Endothelial cell of umbilical vein (primary cell): ENCODE measurements at regions not wholly inside any gene's neighbourhood (a gene's known extent, or its start where the extent isn't known, plus 50 kb on each side); places are given as distances from the start of the nearest gene placed in this dataset.

Experiments used
- BruUV-seq: library from RNA; stranded (reverse); fragments of 400-500 nt; replicated peaks from 2 replicates; lab custom pipeline; 2021; lab: Mats Ljungman, UMichigan
- CTCF ChIA-PET: fragments of 300-600, 350-600 bp; sonication (Branson Sonifier 250); formaldehyde crosslinking; loops from one replicate; lab custom pipeline; 2021; ENCODE audit warnings: antibody characterized with exemption, inconsistent platforms; lab: Charles Lee
- POLR2A ChIA-PET: fragments of 300-600, 350-600 bp; sonication (Branson Sonifier 250); formaldehyde crosslinking; loops from one replicate; lab custom pipeline; 2021; ENCODE audit warnings: antibody characterized with exemption, inconsistent platforms; lab: Charles Lee
- DNase-seq: peaks from one replicate; pipeline ENCODE4 v3.0.0-alpha.2; 2011; ENCODE audit warnings: low read depth, low spot score
- FAIRE-seq: peaks from 2 replicates; lab custom pipeline; 2011; peaks lifted over from hg19 to GRCh38; lab: Jason Lieb, UNC
- H2AFZ ChIP-seq: 2 replicates; pipeline ENCODE4 v1.6.0; 2012; ENCODE audit warnings: low read depth, low read length, control low read depth, inconsistent platforms
- H3K27ac ChIP-seq: 2 replicates; pipeline ENCODE4 v1.5.1; 2011; ENCODE audit warnings: low read depth, mild to moderate bottlenecking, control low read depth, low read length, moderate library complexity; ENCODE audit not compliant: insufficient read depth
- H3K27me3 ChIP-seq, 2 experiments: 2 replicates each; pipeline versions ENCODE4 v1.6.0 to v1.6.1; 2011; ENCODE audit warnings: low read length in 2 of 2, mixed read lengths in 1 of 2; ENCODE audit not compliant: control insufficient read depth in 2 of 2, insufficient read depth in 2 of 2
- H3K36me3 ChIP-seq, 2 experiments: 2 replicates in 1 of 2; 3 replicates in 1 of 2; pipeline ENCODE4 v1.5.1; 2011; ENCODE audit warnings: low read length in 2 of 2, mild to moderate bottlenecking in 1 of 2, moderate library complexity in 1 of 2; ENCODE audit not compliant: control insufficient read depth in 2 of 2, insufficient read depth in 2 of 2; ENCODE audit errors: extremely low read depth in 1 of 2
- H3K4me1 ChIP-seq: 3 replicates; pipeline ENCODE4 v1.5.1; 2011; ENCODE audit warnings: mild to moderate bottlenecking, low read length; ENCODE audit not compliant: control insufficient read depth, insufficient read depth; ENCODE audit errors: extremely low read depth
- H3K4me2 ChIP-seq: 2 replicates; pipeline ENCODE4 v1.6.1; 2011; ENCODE audit warnings: low read length, control low read depth, mixed read lengths; ENCODE audit not compliant: insufficient read depth
- H3K4me3 ChIP-seq, 3 experiments: fragments of 200-600 bp in 1 of 3; sonication (generic), shearing (Covaris generic) in 1 of 3; replicated peaks in 1 of 3; 2 replicates each; pipeline ENCODE4 v1.5.1; 2011 to 2016; ENCODE audit warnings: control low read depth in 3 of 3, low read length in 3 of 3, mild to moderate bottlenecking in 2 of 3, inconsistent platforms in 1 of 3, low read depth in 1 of 3, moderate library complexity in 1 of 3; ENCODE audit not compliant: insufficient read depth in 1 of 3
- H3K79me2 ChIP-seq: 2 replicates; pipeline ENCODE4 v1.6.0; 2012; ENCODE audit warnings: low read length, inconsistent platforms; ENCODE audit not compliant: control insufficient read depth, insufficient read depth
- H3K9ac ChIP-seq: replicated peaks from 2 replicates; pipeline ENCODE3; 2011; ENCODE audit warnings: low read length, control low read depth; ENCODE audit not compliant: insufficient read depth; ENCODE audit errors: extremely low read depth
- H3K9me1 ChIP-seq: replicated peaks from 3 replicates; pipeline ENCODE4 v1.6.0; 2011; ENCODE audit warnings: mild to moderate bottlenecking, low read length; ENCODE audit not compliant: control insufficient read depth, insufficient read depth; ENCODE audit errors: extremely low read depth
- H3K9me3 ChIP-seq: replicated peaks from 2 replicates; pipeline ENCODE4 v1.5.1; 2012; ENCODE audit warnings: low read length, inconsistent platforms; ENCODE audit not compliant: control insufficient read depth, insufficient read depth
- H4K20me1 ChIP-seq: replicated peaks from 2 replicates; pipeline ENCODE3; 2011; ENCODE audit warnings: mild to moderate bottlenecking, low read length; ENCODE audit not compliant: control insufficient read depth, insufficient read depth; ENCODE audit errors: extremely low read depth
- EZH2 ChIP-seq: IDR thresholded peaks from 2 replicates; pipeline ENCODE4 v1.6.1; 2012; ENCODE audit warnings: borderline replicate concordance, low read depth, mild to moderate bottlenecking, moderate library complexity, low read length, inconsistent platforms; ENCODE audit not compliant: severe bottlenecking
- FOS ChIP-seq: IDR thresholded peaks from 2 replicates; pipeline ENCODE4 v1.6.1; 2011; ENCODE audit warnings: mild to moderate bottlenecking, low read length, moderate library complexity, borderline replicate concordance; ENCODE audit not compliant: insufficient read depth
- GATA2 ChIP-seq: IDR thresholded peaks from 2 replicates; pipeline ENCODE4 v1.7.0; 2011; ENCODE audit warnings: low read depth, mild to moderate bottlenecking, moderate library complexity, mixed read lengths, low read length; ENCODE audit not compliant: insufficient read length, insufficient read depth
- JUN ChIP-seq: IDR thresholded peaks from 2 replicates; pipeline ENCODE4 v1.6.1; 2011; ENCODE audit warnings: borderline replicate concordance, low read depth; ENCODE audit not compliant: insufficient read length, insufficient read depth
- POLR2A ChIP-seq: IDR thresholded peaks from 2 replicates; pipeline ENCODE4 v1.6.1; 2012; ENCODE audit warnings: low read depth, mild to moderate bottlenecking, control low read depth, low read length
- POLR2AphosphoS5 ChIP-seq: IDR thresholded peaks from 2 replicates; pipeline ENCODE4 v1.6.1; 2012; ENCODE audit warnings: low read depth, mild to moderate bottlenecking, control low read depth, low read length, moderate library complexity; ENCODE audit not compliant: insufficient read depth
- dilution Hi-C: fragments of 300-500 bp; cut with MboI; formaldehyde crosslinking; loops from one replicate; pipeline ENCODE4 v1.15.0; 2019; ENCODE audit warnings: low sequenced_read_pairs; ENCODE audit not compliant: extremely low pct_ligation_motif_present
- intact Hi-C: fragments of 100-400 bp; cut with micrococcal nuclease; formaldehyde crosslinking; loops from one replicate; pipeline ENCODE4 v1.10.0; 2022
- TF ChIP-seq, protein P1 (sequence below), 2 donors: IDR thresholded peaks; 1 replicate in 1 of 2; 2 replicates in 1 of 2; pipeline ENCODE4 v1.5.1; 2011; ENCODE audit warnings: low read length in 2 of 2, mild to moderate bottlenecking in 2 of 2, moderate library complexity in 2 of 2, control low read depth in 1 of 2, inconsistent platforms in 1 of 2, low read depth in 1 of 2; ENCODE audit not compliant: insufficient read depth in 1 of 2; ENCODE audit errors: extremely low read depth in 1 of 2
- TF ChIP-seq, protein P2 (sequence below): IDR thresholded peaks from 2 replicates; pipeline ENCODE4 v1.6.1; 2011; ENCODE audit not compliant: insufficient read depth, insufficient read length

DNA sequence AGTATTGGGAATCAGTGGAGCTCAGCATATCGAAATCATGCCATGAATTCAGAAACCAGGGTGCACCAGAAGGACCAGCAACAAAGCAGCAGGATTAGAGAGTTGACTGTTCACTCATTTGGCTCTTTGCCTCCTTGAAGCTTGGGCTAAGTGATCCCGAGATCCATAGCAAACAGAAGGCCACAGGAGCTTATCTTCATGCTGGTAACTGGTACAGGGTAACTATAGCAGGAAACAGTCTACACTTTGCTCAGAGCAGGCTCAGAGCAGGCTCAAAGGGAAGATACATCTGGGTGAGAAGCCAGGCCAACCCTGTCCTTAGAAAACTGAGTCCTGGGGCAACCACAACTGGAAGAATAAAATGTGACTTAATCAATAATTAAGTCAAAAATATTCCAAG is 111.1 kb downstream of the GRIN2B start:
- no peak for TF ChIP-seq GATA2
- no peak for TF ChIP-seq POLR2AphosphoS5
- TF ChIP-seq, protein P1, sequence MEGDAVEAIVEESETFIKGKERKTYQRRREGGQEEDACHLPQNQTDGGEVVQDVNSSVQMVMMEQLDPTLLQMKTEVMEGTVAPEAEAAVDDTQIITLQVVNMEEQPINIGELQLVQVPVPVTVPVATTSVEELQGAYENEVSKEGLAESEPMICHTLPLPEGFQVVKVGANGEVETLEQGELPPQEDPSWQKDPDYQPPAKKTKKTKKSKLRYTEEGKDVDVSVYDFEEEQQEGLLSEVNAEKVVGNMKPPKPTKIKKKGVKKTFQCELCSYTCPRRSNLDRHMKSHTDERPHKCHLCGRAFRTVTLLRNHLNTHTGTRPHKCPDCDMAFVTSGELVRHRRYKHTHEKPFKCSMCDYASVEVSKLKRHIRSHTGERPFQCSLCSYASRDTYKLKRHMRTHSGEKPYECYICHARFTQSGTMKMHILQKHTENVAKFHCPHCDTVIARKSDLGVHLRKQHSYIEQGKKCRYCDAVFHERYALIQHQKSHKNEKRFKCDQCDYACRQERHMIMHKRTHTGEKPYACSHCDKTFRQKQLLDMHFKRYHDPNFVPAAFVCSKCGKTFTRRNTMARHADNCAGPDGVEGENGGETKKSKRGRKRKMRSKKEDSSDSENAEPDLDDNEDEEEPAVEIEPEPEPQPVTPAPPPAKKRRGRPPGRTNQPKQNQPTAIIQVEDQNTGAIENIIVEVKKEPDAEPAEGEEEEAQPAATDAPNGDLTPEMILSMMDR (IDR thresholded peaks at IDR 0.05; ENCODE audit: extremely low read depth in 1 of 2, insufficient read depth in 1 of 2, low read depth in 1 of 2, low read length in 2 of 2): no peak
- no peak for TF ChIP-seq JUN
- TF ChIP-seq POLR2A: no peak
- TF ChIP-seq FOS: no peak
- no peak for TF ChIP-seq EZH2
- TF ChIP-seq, protein P2, sequence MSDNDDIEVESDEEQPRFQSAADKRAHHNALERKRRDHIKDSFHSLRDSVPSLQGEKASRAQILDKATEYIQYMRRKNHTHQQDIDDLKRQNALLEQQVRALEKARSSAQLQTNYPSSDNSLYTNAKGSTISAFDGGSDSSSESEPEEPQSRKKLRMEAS: no peak
- FAIRE-seq: no peak
- CTCF ChIA-PET: interaction anchor here (0.8 kb wide), 1 partner anchor 12 kb away, joined by 3 read pairs; no protein-coding TSS in a partner anchor

More for the DNA sequence above, 111.1 kb downstream of the GRIN2B start:
- DNase-seq: no peak
- H3K9me1 ChIP-seq: no peaks in the 10 kb centered on the region
- H3K4me3 ChIP-seq: no peak overlapping the region
- dilution Hi-C loops (no loop called here), intact Hi-C loops (no loop called here)
- no peaks in the 10 kb centered on the region for H3K27me3 ChIP-seq
- H3K9ac ChIP-seq: no peak overlapping the region
- no peaks in the 10 kb centered on the region for H3K9me3 ChIP-seq
- no peak overlapping the region for H3K27ac ChIP-seq
- POLR2A ChIA-PET: no interaction called here
- H4K20me1 ChIP-seq: no peaks in the 10 kb centered on the region
- no TSS peak for BruUV-seq
- no peak overlapping the region for H2AFZ ChIP-seq
- H3K79me2 ChIP-seq: no peaks in the 10 kb centered on the region
- no peaks in the 10 kb centered on the region for H3K4me1 ChIP-seq
- no peaks in the 10 kb centered on the region for H3K36me3 ChIP-seq
- no peak overlapping the region for H3K4me2 ChIP-seq
